K562 (cell line): ENCODE measurements at regions not wholly inside any gene's neighbourhood (a gene's known extent, or its start where the extent isn't known, plus 50 kb on each side); places are given as distances from the start of the nearest gene placed in this dataset.

Experiments used
- ATAC-seq: fragments of 200-7000 bp; cut with Tn5 transposase; 3 replicates; pipeline ENCODE4 v1.9.1; 2020; ENCODE audit warnings: moderate library complexity
- BruUV-seq: library from RNA; stranded (reverse); fragments of 400-500 nt; replicated peaks from 2 replicates; lab custom pipeline; 2021; lab: Mats Ljungman, UMichigan
- CTCF ChIA-PET: fragments of 300-600 bp; formaldehyde crosslinking; extraction: SDS; loops from one replicate; lab custom pipeline; 2021; ENCODE audit warnings: low intra/inter-chr PET ratio; lab: Yijun Ruan, JAX
- POLR2A ChIA-PET: fragments of 300-600, 350-650 bp; sonication (Branson Sonifier 250); formaldehyde crosslinking; extraction: SDS; loops from one replicate; lab custom pipeline; 2021; ENCODE audit warnings: antibody characterized with exemption, inconsistent platforms; lab: Yijun Ruan, JAX
- DNase-seq, 4 experiments: peaks; one replicate each; pipeline versions ENCODE4 v3.0.0 to v3.0.0-alpha.2; 2011 to 2018; ENCODE audit warnings: low spot score in 3 of 4, mixed read lengths in 3 of 4; ENCODE audit errors: extremely low read depth in 1 of 4
- FAIRE-seq: peaks from 2 replicates; lab custom pipeline; 2011; peaks lifted over from hg19 to GRCh38; lab: Jason Lieb, UNC
- H2AFZ ChIP-seq: 2 replicates; pipeline ENCODE4 v1.6.0; 2011; ENCODE audit warnings: low read depth, low read length, control low read depth, inconsistent platforms
- H3K27ac ChIP-seq: fragments of 200-600 bp; 3 replicates; pipeline ENCODE4 v1.8.0; 2011; ENCODE audit warnings: low read depth, mild to moderate bottlenecking, control low read depth, inconsistent platforms, low read length, moderate library complexity, mixed read lengths; ENCODE audit errors: extremely low read depth
- H3K27me3 ChIP-seq, 2 experiments: fragments of 300-600 bp in 1 of 2; 2 replicates in 1 of 2; 3 replicates in 1 of 2; pipeline versions ENCODE4 v1.6.0 to v1.8.0; 2011; ENCODE audit warnings: inconsistent platforms in 2 of 2, low read length in 2 of 2, mild to moderate bottlenecking in 1 of 2, mixed read lengths in 1 of 2, moderate library complexity in 1 of 2; ENCODE audit not compliant: control insufficient read depth in 2 of 2, insufficient read depth in 2 of 2
- H3K36me3 ChIP-seq: fragments of 300-600 bp; 3 replicates; pipeline ENCODE4 v1.8.0; 2011; ENCODE audit warnings: mild to moderate bottlenecking, low read length, inconsistent platforms; ENCODE audit not compliant: control insufficient read depth, insufficient read depth
- H3K4me1 ChIP-seq, 2 experiments: fragments of 200-600 bp in 1 of 2; replicated peaks in 1 of 2; 2 replicates in 1 of 2; 3 replicates in 1 of 2; pipeline versions ENCODE4 v1.5.1 to v1.8.0; 2011; ENCODE audit warnings: inconsistent platforms in 2 of 2, low read length in 2 of 2, mild to moderate bottlenecking in 1 of 2, mixed read lengths in 1 of 2, moderate library complexity in 1 of 2; ENCODE audit not compliant: control insufficient read depth in 2 of 2, insufficient read depth in 2 of 2
- H3K4me2 ChIP-seq: 2 replicates; pipeline ENCODE4 v1.6.1; 2011; ENCODE audit warnings: low read length, control low read depth, inconsistent platforms, mixed read lengths; ENCODE audit not compliant: insufficient read depth
- H3K4me3 ChIP-seq: fragments of 200-600 bp; sonication (generic), shearing (Covaris generic); 2 replicates; pipeline ENCODE4 v1.5.1; 2016; ENCODE audit warnings: control low read depth, inconsistent platforms
- H3K79me2 ChIP-seq: fragments of 200-600 bp; 3 replicates; pipeline ENCODE4 v1.8.0; 2011; ENCODE audit warnings: low read length, inconsistent platforms; ENCODE audit not compliant: control insufficient read depth, insufficient read depth
- H3K9ac ChIP-seq, 2 experiments: 2 replicates each; pipeline versions ENCODE4 v1.6.0 to v1.6.1; 2011; ENCODE audit warnings: low read depth in 2 of 2, low read length in 2 of 2, control low read depth in 1 of 2, inconsistent platforms in 1 of 2, mild to moderate bottlenecking in 1 of 2, mixed read lengths in 1 of 2; ENCODE audit not compliant: insufficient read depth in 1 of 2
- H3K9me1 ChIP-seq: one replicate; pipeline ENCODE4 v1.6.0; 2011; ENCODE audit warnings: inconsistent platforms, mild to moderate bottlenecking, low read length, moderate library complexity; ENCODE audit not compliant: control insufficient read depth, insufficient read depth
- H3K9me3 ChIP-seq: replicated peaks from 2 replicates; pipeline ENCODE4 v1.5.1; 2011; ENCODE audit warnings: low read depth, low read length, inconsistent platforms; ENCODE audit not compliant: control insufficient read depth, insufficient read depth
- H4K20me1 ChIP-seq: replicated peaks from 2 replicates; pipeline ENCODE4 v1.6.1; 2011; ENCODE audit warnings: low read length, inconsistent platforms, mixed read lengths; ENCODE audit not compliant: control insufficient read depth, insufficient read depth
- DDX20 ChIP-seq: fragments of 450-650 bp; IDR thresholded peaks from 2 replicates; pipeline ENCODE4 v1.6.1; 2016; ENCODE audit warnings: missing genetic modification characterization, low read depth, mild to moderate bottlenecking, missing compliant biosample characterization, moderate library complexity
- GABPB1 ChIP-seq: sonication (generic); formaldehyde crosslinking; IDR thresholded peaks from 2 replicates; pipeline ENCODE4 v1.8.0; 2022; ENCODE audit warnings: mild to moderate bottlenecking, missing genetic modification reagents
- HDAC2 ChIP-seq: fragments of 450-650 bp; IDR thresholded peaks from 2 replicates; pipeline ENCODE4 v1.6.1; 2016; ENCODE audit warnings: mild to moderate bottlenecking
- SIN3B ChIP-seq: fragments of 450-650 bp; IDR thresholded peaks from 2 replicates; pipeline ENCODE4 v1.6.1; 2017; ENCODE audit warnings: low read depth, mild to moderate bottlenecking, moderate library complexity
- SIRT6 ChIP-seq: IDR thresholded peaks from one replicate; pipeline ENCODE4 v1.6.1; 2012; ENCODE audit warnings: low read depth, mild to moderate bottlenecking, control low read depth, inconsistent platforms, low read length, moderate library complexity
- ZNF121 ChIP-seq: sonication (generic); formaldehyde crosslinking; conservative IDR thresholded peaks from 2 replicates; pipeline ENCODE4 v1.8.0; 2022; ENCODE audit warnings: missing genetic modification reagents
- WGBS: fragments of 100-300 bp; shearing (Covaris generic); methylation state at CpG from one replicate; pipeline ENCODE4 v1.1.6; 2016; ENCODE audit warnings: low coverage, mixed read lengths; ENCODE audit not compliant: insufficient coverage; ENCODE audit errors: missing lambda C conversion rate; 5-methylcytosine and 5-hydroxymethylcytosine counted together
- in situ Hi-C: fragments of 300-500 bp; cut with MboI; formaldehyde crosslinking; loops from 4 replicates; pipeline ENCODE4 v1.15.0; 2018; ENCODE audit warnings: inconsistent platforms, mixed read lengths
- intact Hi-C: fragments of 100-400 bp; cut with micrococcal nuclease; formaldehyde crosslinking; loops from 2 replicates; pipeline ENCODE4 v1.14.2; 2022
- TF ChIP-seq, protein P1 (sequence below): fragments of 450-650 bp; IDR thresholded peaks from 2 replicates; pipeline ENCODE4 v1.6.1; 2017; ENCODE audit warnings: mild to moderate bottlenecking, moderate library complexity
- TF ChIP-seq, protein P2 (sequence below), 2 experiments: fragments of 450-650 bp in 1 of 2; sonication (generic) in 1 of 2; formaldehyde crosslinking in 1 of 2; IDR thresholded peaks in 1 of 2; conservative IDR thresholded peaks in 1 of 2; 2 replicates each; pipeline versions ENCODE4 v1.6.1 to v1.8.1; 2016 to 2023; ENCODE audit warnings: mild to moderate bottlenecking in 2 of 2, moderate library complexity in 2 of 2, inconsistent platforms in 1 of 2, missing genetic modification reagents in 1 of 2
- TF ChIP-seq, protein P3 (sequence below): sonication (generic); formaldehyde crosslinking; IDR thresholded peaks from 2 replicates; pipeline ENCODE4 v1.8.1; 2023; ENCODE audit warnings: mild to moderate bottlenecking, missing genetic modification reagents

DNA sequence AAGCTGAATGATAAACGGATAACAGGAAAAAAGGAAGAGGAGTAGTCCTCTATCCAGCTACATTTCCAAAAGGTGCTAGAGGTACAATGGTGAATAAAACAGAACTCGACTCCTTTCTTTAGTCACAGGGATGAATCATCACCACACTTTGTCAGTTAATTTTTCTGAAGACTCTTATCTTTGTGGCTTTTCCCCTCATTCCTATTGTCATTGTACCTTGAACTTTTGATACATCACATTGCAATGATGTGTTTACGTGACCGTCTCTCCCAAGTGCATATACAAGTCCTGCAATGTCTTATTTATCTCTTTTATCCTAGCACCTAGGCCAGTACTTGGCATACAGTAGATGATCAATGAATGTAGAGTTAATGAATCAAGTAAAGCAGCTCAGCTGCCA is 134.7 kb downstream of the LHFPL1 start:
- CTCF ChIA-PET, result no interaction called here
- in situ Hi-C loops, result no loop called here
- no peak for FAIRE-seq

DNA sequence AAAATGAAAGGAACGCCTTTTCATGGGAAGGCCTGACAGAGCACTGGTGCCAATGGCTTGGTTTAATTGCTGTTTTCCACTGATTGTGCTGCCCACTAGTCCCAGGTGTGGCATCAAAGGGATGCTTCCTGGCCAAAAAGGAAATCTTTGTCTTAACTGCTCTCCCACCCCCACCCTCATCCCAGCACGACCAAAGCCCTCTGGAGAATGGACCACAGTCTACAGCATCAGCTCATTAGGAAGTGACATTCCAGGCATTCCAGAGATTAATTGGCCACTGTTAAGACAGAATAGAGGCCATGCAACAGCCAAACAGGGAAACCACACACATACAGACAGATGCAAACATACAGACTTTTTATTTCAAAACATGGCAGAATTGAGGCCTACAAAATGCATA is 143.2 kb downstream of the LHFPL1 start:
- WGBS, result 0% methylated on average over 1 of the region's 2 CpGs
- TF ChIP-seq, protein P1, sequence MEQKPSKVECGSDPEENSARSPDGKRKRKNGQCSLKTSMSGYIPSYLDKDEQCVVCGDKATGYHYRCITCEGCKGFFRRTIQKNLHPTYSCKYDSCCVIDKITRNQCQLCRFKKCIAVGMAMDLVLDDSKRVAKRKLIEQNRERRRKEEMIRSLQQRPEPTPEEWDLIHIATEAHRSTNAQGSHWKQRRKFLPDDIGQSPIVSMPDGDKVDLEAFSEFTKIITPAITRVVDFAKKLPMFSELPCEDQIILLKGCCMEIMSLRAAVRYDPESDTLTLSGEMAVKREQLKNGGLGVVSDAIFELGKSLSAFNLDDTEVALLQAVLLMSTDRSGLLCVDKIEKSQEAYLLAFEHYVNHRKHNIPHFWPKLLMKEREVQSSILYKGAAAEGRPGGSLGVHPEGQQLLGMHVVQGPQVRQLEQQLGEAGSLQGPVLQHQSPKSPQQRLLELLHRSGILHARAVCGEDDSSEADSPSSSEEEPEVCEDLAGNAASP, result no peak
- TF ChIP-seq HDAC2 (no peak), GABPB1 (CRISPR knock-in tag) (no peak), DDX20 (tag) (no peak), ZNF121 (CRISPR knock-in tag) (no peak)
- TF ChIP-seq, protein P2, sequence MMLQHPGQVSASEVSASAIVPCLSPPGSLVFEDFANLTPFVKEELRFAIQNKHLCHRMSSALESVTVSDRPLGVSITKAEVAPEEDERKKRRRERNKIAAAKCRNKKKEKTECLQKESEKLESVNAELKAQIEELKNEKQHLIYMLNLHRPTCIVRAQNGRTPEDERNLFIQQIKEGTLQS (IDR thresholded peaks at IDR 0.05), result no peak
- TF ChIP-seq, protein P2 (CRISPR knock-in tag; conservative IDR thresholded peaks at IDR 0.05), result no peak

More for the DNA sequence above, 134.7 kb downstream of the LHFPL1 start:
- TF ChIP-seq SIN3B, result no peak
- TF ChIP-seq, protein P3, sequence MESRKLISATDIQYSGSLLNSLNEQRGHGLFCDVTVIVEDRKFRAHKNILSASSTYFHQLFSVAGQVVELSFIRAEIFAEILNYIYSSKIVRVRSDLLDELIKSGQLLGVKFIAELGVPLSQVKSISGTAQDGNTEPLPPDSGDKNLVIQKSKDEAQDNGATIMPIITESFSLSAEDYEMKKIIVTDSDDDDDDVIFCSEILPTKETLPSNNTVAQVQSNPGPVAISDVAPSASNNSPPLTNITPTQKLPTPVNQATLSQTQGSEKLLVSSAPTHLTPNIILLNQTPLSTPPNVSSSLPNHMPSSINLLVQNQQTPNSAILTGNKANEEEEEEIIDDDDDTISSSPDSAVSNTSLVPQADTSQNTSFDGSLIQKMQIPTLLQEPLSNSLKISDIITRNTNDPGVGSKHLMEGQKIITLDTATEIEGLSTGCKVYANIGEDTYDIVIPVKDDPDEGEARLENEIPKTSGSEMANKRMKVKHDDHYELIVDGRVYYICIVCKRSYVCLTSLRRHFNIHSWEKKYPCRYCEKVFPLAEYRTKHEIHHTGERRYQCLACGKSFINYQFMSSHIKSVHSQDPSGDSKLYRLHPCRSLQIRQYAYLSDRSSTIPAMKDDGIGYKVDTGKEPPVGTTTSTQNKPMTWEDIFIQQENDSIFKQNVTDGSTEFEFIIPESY, result no peak
- TF ChIP-seq SIRT6, result no peak
- WGBS, result 0% methylated on average over 4 of the region's 4 CpGs
- H4K20me1 ChIP-seq, result no peaks in the 10 kb centered on the region
- no peaks in the 10 kb centered on the region for H3K4me1 ChIP-seq
- ATAC-seq, result no peak
- no peak overlapping the region for H3K4me2 ChIP-seq
- POLR2A ChIA-PET, result no interaction called here
- no peaks in the 10 kb centered on the region for H3K79me2 ChIP-seq
- no TSS peak for BruUV-seq
- DNase-seq, result no peak
- H3K27me3 ChIP-seq, result no peaks in the 10 kb centered on the region
- no peak overlapping the region for H3K9ac ChIP-seq
- H2AFZ ChIP-seq, result no peak overlapping the region
- intact Hi-C loops, result no loop called here
- no peak overlapping the region for H3K4me3 ChIP-seq
- H3K9me3 ChIP-seq, result no peaks in the 10 kb centered on the region
- H3K27ac ChIP-seq, result no peak overlapping the region
- no peaks in the 10 kb centered on the region for H3K36me3 ChIP-seq
- H3K9me1 ChIP-seq, result no peaks in the 10 kb centered on the region

More for the DNA sequence above, 143.2 kb downstream of the LHFPL1 start:
- intact Hi-C loops, result no loop called here
- H3K4me3 ChIP-seq, result no peak overlapping the region
- no peaks in the 10 kb centered on the region for H3K9me3 ChIP-seq
- in situ Hi-C loops, result no loop called here
- no peak for DNase-seq
- H3K27ac ChIP-seq, result no peak overlapping the region
- POLR2A ChIA-PET, result no interaction called here
- no peaks in the 10 kb centered on the region for H3K27me3 ChIP-seq
- no peaks in the 10 kb centered on the region for H3K9me1 ChIP-seq
- no peaks in the 10 kb centered on the region for H3K4me1 ChIP-seq
- H2AFZ ChIP-seq, result no peak overlapping the region
- FAIRE-seq, result no peak
- no peaks in the 10 kb centered on the region for H3K79me2 ChIP-seq
- no peak for ATAC-seq
- BruUV-seq, result no TSS peak
- H3K4me2 ChIP-seq, result no peak overlapping the region
- CTCF ChIA-PET, result no interaction called here
- no peaks in the 10 kb centered on the region for H4K20me1 ChIP-seq
- no peak overlapping the region for H3K9ac ChIP-seq
- no peaks in the 10 kb centered on the region for H3K36me3 ChIP-seq
